ENCODE measurements at regions not wholly inside any gene's neighbourhood (a gene's known extent, or its start where the extent isn't known, plus 50 kb on each side); places are given as distances from the start of the nearest gene placed in this dataset.

DNA sequence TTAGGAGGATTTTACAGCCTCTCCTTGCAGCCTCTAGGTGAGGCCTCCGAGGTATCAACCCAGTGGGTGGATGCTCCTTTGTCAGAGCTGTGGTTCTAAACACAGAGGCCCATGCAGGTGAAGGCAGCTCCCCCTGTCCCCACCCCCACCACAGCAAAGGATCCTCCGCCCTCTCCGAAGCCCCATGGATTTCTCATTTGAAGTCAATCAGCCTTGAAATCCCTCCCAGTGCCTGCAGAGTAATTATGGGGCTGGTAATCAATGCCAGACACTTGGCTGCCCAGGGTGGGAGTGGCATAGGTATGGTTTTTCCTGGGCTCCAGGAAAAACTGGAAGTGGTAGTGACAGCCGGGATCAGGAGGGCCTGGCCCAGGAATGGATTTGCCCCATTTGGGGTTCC lies 119.5 kb upstream of the CSF3R start:
- DNase-seq = no peak

DNA sequence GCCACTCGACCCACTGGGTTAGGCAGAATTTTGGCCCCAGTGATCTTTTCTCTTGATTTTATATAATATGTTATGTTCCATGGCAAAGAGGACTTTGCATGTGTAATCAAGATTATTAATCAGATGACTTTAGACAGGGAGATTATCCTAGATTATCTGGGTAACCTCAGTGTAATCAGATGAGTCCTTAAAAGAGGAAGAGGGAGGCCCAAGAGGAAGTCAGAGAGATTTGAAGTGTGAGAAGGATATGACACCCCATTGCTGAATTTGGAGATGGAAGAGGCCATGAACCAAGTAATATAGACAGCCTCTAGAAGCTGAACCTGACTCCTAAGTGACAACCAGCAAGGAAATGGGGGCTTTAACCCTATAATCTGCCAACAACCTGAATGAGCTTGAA lies 117.1 kb upstream of the CSF3R start:
- DNase-seq = no peak

DNA sequence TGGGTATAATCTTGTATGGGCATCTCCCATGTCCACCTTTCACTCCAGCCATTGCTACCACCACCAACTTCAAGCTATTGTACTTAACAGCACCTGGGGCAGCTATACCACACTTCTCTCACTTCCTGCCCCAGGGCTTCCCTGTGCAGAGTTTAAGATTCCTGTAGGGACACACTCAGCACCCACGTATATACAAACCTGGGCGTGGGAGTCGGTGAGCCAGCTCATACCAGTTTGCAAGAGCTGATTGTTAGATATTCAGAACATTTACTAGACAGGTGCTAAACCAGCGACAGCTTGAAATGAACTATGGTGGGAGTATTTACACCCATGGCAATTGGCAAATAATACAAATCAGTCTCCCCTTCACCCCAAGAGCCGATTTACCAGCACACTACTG lies 114.8 kb upstream of the CSF3R start:
- DNase-seq = no peak

DNA sequence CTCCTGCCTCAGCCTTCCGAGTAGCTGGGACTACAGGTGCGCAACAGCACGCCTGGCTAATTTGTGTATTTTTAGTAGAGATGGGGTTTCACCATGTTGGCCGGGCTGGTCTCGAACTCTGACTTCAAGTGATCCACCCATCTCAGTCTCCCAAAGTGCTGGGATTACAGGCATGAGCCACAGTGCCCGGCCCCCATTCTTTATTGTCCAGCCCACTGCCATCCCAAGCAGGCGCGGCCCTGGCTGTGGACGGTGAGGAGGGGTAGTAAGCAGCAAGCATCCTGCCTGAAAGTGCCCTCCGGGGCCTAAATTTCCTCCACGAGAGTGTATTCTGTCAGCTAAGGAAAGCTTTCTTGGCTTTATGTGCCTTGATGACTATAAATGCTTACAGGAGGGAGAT lies 113.2 kb upstream of the CSF3R start:
- no peak for DNase-seq

DNA sequence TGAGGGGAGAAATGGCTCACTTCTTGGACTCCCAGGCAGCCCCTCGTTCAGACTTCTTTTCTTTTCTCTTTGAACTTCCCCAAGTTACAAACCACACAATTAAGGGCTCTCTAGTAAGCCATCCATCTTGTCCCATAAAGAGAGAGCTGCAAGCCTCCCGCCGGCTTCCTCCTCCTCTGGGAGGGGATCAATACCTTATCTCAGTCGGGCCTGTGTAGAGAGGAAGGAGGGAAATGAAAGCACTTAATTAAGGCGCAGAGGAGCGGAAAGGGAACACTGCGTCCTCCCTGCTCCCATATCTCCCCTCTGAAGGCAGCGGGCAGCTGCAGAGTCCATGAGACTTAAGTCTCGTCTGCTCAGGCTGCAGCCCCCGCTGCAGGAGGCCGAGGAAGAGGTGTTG lies 112.6 kb upstream of the CSF3R start:
- no peak for DNase-seq

- DNase-seq = no peak
Observed at GRCh38 chr1:36594023-36594422, 111.3 kb upstream of the CSF3R start.

DNA sequence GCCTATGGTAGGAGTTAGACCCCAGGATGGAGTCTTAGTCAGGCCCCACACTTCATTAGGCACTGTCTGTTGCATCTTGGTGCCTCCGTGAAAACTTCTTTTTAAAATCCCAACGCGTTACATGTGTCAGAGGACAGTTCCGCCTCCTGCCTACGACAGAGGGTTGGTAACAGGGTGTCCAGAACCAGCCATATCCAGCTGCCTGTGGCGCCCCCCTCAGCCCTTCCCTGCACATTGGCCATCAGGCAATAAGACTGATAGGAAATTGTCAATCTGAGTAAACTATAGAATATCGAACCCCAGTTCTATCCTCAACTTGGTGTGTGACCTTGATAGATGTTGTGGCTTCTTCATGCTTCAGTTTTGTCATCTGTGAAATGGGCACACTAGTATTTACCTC lies 108.6 kb upstream of the CSF3R start:
- no peak for DNase-seq

- DNase-seq = no peak
Observed at GRCh38 chr1:36590771-36591170, 108.1 kb upstream of the CSF3R start.

- no peak for DNase-seq
Observed at GRCh38 chr1:36590264-36590663, 107.6 kb upstream of the CSF3R start.

GRCh38 chr1:36588972-36589371 lies 106.3 kb upstream of the CSF3R start:
- no peak for DNase-seq

- no peak for DNase-seq
Observed at GRCh38 chr1:36585569-36586548, 103.1 kb upstream of the CSF3R start.

DNA sequence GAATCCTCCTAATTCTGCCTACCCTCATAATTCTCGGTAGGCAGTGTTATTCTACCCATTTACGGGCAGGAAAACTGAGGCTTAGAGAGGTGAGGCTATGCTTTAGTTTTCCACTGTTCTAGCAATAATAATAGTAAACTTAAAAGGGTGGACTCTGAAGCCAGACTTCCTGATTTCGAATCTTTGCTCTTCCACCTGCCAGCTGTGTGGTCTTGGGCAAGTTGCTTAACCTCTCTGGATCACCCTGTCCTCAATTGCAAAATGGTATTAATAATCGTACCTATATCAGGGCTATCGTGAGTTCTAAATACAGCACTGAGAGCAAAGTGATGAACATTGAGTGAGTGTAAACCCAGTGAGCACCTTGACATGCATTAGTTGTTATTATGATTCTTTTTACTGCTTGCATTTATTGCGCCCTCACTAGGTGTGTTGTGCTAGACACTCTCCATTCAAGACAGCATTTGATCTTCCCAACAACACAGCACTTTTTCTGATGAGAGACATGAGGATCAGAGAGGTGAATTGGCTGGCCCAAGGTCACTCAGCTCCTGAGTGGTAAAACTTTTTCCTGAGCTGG lies 102.3 kb upstream of the CSF3R start:
- DNase-seq = no peak

DNA sequence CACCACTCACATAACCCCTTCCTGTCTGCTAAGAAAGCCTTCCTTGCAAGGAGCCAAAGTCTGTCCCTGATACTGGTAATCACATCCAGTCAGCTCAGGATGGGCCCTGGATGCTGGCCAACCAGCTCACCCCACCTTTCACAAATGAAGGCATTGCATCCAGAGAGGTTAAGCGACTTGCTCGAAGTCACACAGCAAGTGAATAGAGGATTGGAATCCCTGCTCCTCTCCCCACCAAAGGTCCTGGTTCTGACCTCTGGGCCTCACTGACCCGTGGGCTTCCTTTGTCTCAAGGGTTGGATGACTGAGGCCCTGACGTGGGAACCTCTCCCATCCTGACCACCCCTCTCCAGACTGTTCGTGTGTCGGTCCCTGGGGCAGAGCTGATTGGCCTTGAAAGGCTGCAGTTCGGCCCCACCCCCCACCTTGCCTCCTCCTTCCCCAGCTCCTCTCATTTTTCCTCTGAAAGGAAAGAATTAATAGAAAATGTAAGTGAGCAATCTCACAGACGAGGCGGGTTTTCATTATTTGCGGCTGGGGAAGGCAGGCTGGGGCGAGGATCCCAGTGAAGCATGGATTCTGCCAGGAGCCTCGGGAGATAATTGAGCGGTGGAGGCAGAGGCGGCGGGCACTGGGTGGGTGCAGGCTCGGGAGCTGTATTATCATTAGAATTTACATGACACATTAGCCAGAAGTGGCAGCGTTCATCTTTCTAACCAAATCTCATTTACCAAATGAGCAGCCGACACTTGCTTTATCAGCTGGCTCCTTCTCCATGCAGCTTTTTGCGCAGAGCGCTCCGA lies 101.5 kb upstream of the CSF3R start:
- no peak for DNase-seq

GRCh38 chr1:36583080-36583479 lies 100.4 kb upstream of the CSF3R start:
- no peak for DNase-seq

- DNase-seq = no peak
Observed at GRCh38 chr1:36582066-36582755, 99.5 kb upstream of the CSF3R start.

GRCh38 chr1:36580524-36580923 lies 97.8 kb upstream of the CSF3R start:
- no peak for DNase-seq

DNA sequence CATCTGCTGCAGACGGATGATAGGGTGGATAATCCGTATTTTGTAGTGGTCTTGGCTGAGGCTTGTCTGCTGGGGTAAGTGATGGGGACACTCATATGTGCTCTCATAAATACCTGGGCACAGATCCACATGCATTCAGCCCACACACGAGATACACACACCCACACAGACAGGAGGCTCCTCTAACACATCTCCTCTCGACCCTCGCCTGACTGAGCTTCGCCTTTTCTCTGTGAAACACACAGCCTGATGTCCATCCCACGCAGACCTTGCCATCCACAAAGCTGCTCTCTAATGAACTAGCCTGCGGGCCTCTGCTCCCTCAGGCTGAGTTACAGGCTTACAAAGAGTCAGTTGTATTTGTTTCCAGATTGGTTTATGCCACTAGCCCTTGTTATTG lies 96.3 kb upstream of the CSF3R start:
- no peak for DNase-seq

DNA sequence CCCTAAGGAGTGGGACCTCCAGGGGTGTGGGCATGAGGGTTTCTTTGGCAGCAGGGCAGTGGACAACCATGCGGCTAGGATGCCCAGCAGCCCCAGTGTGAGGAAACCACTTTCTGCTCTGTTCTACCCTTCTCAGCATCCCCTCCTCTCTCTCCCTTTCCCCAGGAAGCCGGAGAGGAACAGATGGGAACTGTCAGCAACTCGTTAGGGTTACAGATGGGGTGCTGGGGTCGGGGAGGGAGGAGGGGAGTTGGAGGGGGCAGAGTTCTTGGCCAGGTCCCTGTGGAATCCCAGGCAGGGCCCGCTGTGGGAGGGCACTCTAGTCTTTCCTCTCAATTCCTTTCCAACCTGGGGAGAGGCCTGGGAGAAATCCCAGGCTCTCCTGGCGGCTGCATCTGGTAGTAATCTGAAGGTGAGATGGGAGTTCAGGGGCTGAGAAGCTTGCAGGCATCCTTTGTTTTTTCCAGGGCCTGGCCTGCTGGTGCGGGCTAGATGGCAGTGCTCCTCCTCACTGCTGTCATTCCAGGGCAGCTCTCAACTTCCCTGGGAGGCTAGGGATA lies 93.9 kb upstream of the CSF3R start:
- no peak for DNase-seq

- DNase-seq = peak; percentile 57
Observed at GRCh38 chr1:36576118-36576517, 93.4 kb upstream of the CSF3R start.

DNA sequence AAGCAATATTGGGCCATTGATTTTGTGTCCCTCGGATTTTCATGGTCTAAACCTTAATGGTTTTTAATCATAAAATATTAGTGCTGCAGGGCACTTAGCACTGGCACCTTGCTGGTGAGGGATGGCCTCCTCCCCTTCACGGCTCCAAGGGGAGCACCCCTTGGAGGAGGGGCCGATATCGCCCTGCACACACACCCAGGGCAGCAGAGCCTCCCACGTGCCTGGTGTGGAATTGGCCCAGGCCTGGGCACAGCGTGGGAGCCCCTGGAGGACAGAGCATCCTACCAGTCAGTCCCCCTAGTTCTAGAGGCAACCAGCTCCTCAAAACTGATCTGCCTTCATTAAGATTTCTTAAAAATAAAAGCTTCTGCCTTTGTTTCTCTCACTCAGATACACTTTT lies 90.7 kb upstream of the CSF3R start:
- DNase-seq = no peak

GRCh38 chr1:36572906-36573305 lies 90.2 kb upstream of the CSF3R start:
- no peak for DNase-seq

- DNase-seq = no peak
Observed at GRCh38 chr1:36572142-36572715, 89.5 kb upstream of the CSF3R start.
